Hepatic stellate cell (primary cell): ENCODE measurements at regions not wholly inside any gene's neighbourhood (a gene's known extent, or its start where the extent isn't known, plus 50 kb on each side); places are given as distances from the start of the nearest gene placed in this dataset.

ENCODE experiments used
- DNase-seq: peaks from one replicate; pipeline ENCODE4 v3.0.0; 2011; ENCODE audit warnings: low spot score

- DNase-seq: no peak
Observed at GRCh38 chr3:148082506-148083280, 615.0 kb upstream of the AGTR1 start.

DNA sequence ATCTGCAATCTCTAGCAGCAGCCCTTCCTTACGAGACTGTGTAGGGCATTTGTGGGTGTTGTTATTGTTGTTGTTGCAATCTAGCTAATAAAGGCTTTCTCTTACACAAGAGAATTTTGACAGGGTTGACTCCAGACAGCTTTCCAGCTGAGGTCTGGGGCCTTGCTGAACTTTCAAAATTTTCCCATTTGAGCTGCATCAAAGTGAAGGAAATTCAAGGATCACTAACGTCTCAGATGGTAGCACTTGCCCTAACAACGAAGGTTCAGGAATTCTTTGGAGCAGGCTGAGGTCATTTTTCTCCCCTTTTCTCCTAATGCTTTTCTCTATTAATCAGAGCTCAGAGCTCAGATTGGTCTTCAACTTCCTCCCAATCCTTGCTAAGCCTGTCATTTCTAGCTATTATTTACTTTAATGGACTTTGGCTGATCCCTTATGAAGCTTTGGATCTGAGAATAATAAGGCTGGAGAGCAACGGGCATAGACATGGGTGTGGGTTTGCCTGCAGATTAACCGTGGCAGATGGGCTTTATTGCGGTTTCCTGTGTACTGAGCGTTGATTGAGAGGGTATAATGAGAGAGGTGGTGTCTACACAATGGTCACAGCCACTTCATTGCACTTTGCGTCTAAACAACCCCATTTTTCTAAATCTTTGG, 614.0 kb upstream of the AGTR1 start:
- DNase-seq: no peak

- DNase-seq: no peak
Observed at GRCh38 chr3:148084931-148085330, 612.8 kb upstream of the AGTR1 start.

GRCh38 chr3:148087601-148088371, 609.9 kb upstream of the AGTR1 start:
- DNase-seq: no peak

DNA sequence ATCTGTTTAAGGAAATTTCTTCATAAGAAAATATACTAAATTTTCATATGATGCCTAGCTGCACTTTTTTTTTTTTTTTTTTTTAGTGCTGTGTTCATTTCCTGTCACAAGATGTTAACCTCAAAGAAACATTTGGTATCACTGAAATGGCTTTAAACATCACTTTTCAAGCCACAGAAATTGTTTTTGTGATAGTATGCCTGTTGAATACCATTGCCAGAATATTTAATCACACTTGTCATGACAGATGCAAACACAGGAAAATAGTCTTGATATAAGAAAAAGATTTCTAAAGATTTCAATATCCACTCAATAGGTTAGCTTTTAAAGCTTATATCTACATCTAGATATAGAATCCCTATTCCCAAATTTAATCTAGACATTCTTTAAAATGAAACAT, 608.5 kb upstream of the AGTR1 start:
- DNase-seq: no peak

DNA sequence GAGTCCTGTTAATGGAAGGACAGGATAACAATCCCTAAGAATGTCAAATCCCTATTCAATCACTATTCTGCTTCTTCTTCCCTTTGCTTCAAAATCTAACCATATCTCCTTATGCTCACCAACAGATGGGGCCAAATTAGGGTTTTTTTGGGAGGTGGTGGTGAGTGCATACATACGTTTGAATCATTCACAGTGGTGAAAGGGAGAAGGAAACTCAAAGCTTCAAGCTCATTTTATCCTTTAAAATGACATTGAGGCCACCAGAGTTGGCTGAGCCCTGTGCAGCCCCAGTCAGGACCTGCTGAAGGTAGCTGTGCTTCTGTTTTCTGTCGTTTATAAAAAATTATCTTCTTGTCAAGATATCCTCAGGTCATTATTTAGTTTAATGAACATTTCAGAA, 607.5 kb upstream of the AGTR1 start:
- no peak for DNase-seq

- DNase-seq: no peak
Observed at GRCh38 chr3:148092624-148093347, 604.9 kb upstream of the AGTR1 start.

DNA sequence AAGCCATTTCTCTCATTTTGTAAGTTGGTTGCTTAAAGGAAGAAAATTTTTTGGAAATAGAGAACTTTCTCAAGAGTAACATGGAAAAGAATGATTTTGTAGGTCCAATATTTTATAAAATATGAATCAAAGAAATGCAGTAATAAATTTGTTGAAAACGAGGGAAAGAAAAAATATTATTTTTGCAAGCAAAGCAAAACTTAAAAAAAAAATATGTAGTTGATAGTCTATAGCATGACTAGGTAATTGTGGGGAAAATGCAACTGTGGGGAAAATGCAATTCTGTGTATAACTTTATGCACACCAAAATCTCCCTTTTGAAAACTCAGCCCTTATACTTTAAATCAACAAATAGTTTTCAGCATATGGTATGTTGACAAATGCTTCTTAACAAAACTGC, 604.0 kb upstream of the AGTR1 start:
- DNase-seq: no peak

DNA sequence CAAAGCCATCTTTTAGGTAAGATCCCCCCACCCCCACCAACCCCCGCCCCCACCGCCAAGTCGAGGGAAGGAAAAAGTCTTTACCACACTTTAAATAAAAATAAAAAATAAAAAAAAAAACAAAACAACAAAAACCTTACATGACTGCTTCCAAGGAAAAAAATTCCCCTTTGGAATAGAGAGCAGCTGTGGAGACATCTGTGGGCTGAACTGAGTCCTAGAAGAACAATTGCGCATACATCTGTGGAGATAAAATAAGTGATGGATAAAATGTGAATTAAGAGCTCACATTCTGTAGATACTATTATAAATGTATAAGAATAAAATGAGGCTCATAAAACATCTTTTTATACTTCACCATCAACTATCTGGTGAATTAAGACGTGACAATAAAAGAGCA, 601.7 kb upstream of the AGTR1 start:
- DNase-seq: no peak

GRCh38 chr3:148100476-148100875, 597.2 kb upstream of the AGTR1 start:
- no peak for DNase-seq

GRCh38 chr3:148101061-148101460, 596.6 kb upstream of the AGTR1 start:
- no peak for DNase-seq

DNA sequence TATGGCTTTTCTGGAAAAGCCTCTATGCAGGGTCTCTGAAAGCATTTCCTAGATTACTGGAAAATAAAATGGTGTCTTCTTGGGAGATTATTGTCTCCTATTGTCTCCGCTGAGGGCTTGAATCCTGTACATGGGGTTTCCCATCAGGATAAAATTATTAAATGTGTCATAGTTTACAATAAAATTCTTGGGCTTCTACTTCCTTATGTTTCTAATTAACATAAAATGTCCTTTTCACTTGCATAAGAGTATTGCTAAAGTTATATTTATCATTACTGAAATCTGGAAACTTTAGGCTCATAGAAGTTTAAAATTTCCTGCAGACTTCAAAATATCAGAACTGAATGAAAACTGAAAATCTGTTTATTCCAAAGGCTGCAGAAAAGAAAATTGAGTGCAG, 595.5 kb upstream of the AGTR1 start:
- DNase-seq: no peak

DNA sequence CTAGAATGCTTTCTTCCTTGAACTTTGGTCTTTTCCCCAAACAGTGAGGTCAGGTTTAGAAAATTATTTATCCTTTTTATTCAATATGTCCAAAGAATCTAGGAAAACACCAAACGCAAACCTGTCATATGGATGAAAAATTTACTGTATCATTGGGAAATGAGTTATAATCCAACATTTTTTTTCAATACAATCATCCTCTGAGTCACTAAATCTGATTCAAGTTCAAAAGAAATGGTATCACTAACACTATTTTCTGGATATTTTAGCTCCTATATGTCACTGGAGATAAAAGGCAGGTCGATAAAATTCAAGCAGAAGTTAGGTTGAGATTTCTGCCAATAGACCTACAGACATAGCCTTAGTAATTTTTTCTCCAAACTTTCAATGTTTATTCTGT, 591.6 kb upstream of the AGTR1 start:
- DNase-seq: no peak

DNA sequence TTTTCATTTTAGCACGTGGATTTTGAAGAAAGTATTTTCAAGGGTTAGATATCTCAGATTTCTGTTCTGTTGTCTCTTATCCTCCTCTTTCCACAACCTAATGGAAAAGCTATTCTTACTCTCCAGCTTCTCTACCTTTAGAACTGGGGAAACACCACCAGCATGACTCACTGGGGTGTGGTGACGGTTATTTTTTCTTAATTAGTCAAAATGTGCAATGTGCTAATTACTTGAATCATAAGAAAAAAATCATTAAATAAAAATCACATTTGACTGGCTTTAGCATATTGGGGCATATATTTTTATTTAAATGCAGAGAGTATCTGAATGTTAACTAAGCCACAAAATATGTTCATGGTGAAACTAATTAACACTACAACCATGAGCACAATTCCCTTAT, 570.7 kb upstream of the AGTR1 start:
- DNase-seq: no peak

- no peak for DNase-seq
Observed at GRCh38 chr3:148128136-148128535, 569.6 kb upstream of the AGTR1 start.

DNA sequence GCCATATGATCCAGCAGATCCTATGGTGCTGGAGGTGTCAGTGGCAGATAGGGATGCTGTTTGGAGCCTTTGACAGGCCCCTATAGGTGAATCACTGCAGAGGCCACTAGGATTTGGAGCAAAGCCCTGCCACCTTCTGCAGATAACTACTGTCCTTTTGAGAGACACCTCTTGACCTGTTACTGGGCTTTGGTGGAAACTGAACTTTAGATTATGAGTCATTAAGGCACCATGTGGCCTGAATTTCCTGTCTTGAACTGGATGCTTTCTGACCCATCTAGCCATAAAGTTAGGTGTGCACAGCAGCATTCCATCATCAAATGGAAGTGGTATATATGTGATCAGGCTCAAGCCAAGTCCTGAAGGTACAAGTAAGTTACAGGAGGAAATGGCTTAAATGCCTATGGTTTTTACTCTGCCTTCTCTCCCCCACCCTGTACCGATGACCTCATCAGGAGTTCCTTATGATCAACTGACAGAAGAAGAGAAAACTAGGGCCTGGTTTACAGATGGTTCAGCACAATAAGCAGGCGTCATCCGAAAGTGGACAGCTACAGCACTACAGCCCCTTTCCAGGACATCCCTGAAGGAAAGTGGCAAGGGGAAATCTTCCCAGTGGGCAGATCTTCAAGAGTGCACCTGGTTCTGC, 565.6 kb upstream of the AGTR1 start:
- DNase-seq: no peak

DNA sequence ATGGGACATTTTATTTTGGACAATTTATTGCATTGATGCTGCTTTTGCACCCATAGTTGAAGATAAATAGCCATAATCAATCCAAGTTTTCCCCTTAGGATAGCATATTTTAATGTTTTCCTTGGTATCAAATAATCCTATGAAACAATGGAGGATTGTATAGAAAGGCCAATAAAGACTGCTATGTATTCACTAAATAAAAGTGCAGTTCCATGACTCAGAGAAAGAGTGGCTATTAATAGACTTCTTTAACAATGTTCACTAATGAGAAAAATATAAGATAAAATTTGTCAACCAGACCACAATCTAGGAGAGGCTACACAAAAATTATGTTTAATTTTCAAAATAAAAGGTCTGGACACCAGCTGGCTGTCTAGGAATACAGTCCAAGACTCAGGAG, 560.9 kb upstream of the AGTR1 start:
- no peak for DNase-seq

GRCh38 chr3:148146241-148146640, 551.5 kb upstream of the AGTR1 start:
- no peak for DNase-seq

- DNase-seq: peak; percentile 5
Observed at GRCh38 chr3:148146947-148147826, 550.5 kb upstream of the AGTR1 start.

DNA sequence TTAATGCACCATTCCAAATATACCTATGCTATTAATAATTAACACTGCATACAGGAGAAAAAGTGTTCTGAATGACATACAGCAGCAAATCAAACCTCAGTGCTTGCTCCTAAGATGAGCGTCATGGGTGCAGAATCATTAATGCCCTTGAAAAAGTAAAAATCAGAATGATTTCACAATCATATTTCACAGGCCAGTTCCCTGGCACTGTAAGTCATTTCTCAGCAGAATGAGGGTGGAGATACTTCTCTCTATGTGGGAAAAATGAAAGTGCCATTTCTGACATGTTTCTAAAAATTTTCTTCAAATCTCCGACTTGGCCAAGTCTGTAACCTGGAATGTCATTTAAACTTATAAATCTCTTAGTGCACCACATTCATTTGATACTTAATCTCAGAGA, 549.8 kb upstream of the AGTR1 start:
- DNase-seq: no peak

GRCh38 chr3:148149556-148149955, 548.1 kb upstream of the AGTR1 start:
- DNase-seq: no peak
